ENCODE measurements at regions not wholly inside any gene's neighbourhood (a gene's known extent, or its start where the extent isn't known, plus 50 kb on each side); places are given as distances from the start of the nearest gene placed in this dataset.

- peaks cover 16% of the 10 kb centered on the region for H3K9me3 Mint-ChIP-seq (ENCODE audit: unreplicated experiment)
- DNase-seq (ENCODE audit: extremely low spot score, unreplicated experiment) = no peak
Measured at GRCh38 chr10:131829156-131829930, 71.5 kb upstream of the PPP2R2D start.

GRCh38 chr10:131830446-131831130, 70.2 kb upstream of the PPP2R2D start:
- Mint-ChIP-seq H3K36me3 (ENCODE audit: unreplicated experiment) (no peaks in the 10 kb centered on the region), H3K9me3 (ENCODE audit: unreplicated experiment) (peaks cover 21% of the 10 kb centered on the region), H3K4me1 (ENCODE audit: unreplicated experiment) (no peaks in the 10 kb centered on the region), H3K27me3 (ENCODE audit: unreplicated experiment) (no peaks in the 10 kb centered on the region), H3K27ac (ENCODE audit: unreplicated experiment) (no peak overlapping the region), H3K4me3 (ENCODE audit: unreplicated experiment) (no peak overlapping the region)
- no peak for TF ChIP-seq CTCF (IDR thresholded peaks at IDR 0.05)
- DNase-seq (ENCODE audit: extremely low spot score, unreplicated experiment) = no peak

More at GRCh38 chr10:131829156-131829930, 71.5 kb upstream of the PPP2R2D start:
- TF ChIP-seq CTCF (IDR thresholded peaks at IDR 0.05) = no peak
- Mint-ChIP-seq H3K4me1 (ENCODE audit: unreplicated experiment) (peaks cover 4% of the 10 kb centered on the region), H3K27me3 (ENCODE audit: unreplicated experiment) (peaks cover 2% of the 10 kb centered on the region), H3K4me3 (ENCODE audit: unreplicated experiment) (no peak overlapping the region), H3K36me3 (ENCODE audit: unreplicated experiment) (no peaks in the 10 kb centered on the region), H3K27ac (ENCODE audit: unreplicated experiment) (no peak overlapping the region)

GRCh38 chr10:131831561-131831960, 69.2 kb upstream of the PPP2R2D start:
- H3K9me3 Mint-ChIP-seq (ENCODE audit: unreplicated experiment) = peaks cover 25% of the 10 kb centered on the region
- no peak overlapping the region for H3K27ac Mint-ChIP-seq (ENCODE audit: unreplicated experiment)
- TF ChIP-seq CTCF (IDR thresholded peaks at IDR 0.05) = no peak

GRCh38 chr10:131832056-131832685, 68.6 kb upstream of the PPP2R2D start:
- Mint-ChIP-seq H3K27ac (ENCODE audit: unreplicated experiment) (no peak overlapping the region), H3K9me3 (ENCODE audit: unreplicated experiment) (peaks cover 25% of the 10 kb centered on the region), H3K36me3 (ENCODE audit: unreplicated experiment) (no peaks in the 10 kb centered on the region), H3K4me3 (ENCODE audit: unreplicated experiment) (no peak overlapping the region), H3K4me1 (ENCODE audit: unreplicated experiment) (no peaks in the 10 kb centered on the region), H3K27me3 (ENCODE audit: unreplicated experiment) (no peaks in the 10 kb centered on the region)
- no peak for DNase-seq (ENCODE audit: extremely low spot score, unreplicated experiment)
- TF ChIP-seq CTCF (IDR thresholded peaks at IDR 0.05) = no peak

More at GRCh38 chr10:131831561-131831960, 69.2 kb upstream of the PPP2R2D start:
- Mint-ChIP-seq H3K4me1 (ENCODE audit: unreplicated experiment) (no peaks in the 10 kb centered on the region), H3K27me3 (ENCODE audit: unreplicated experiment) (no peaks in the 10 kb centered on the region), H3K36me3 (ENCODE audit: unreplicated experiment) (no peaks in the 10 kb centered on the region), H3K4me3 (ENCODE audit: unreplicated experiment) (no peak overlapping the region)
- no peak for DNase-seq (ENCODE audit: extremely low spot score, unreplicated experiment)

GRCh38 chr10:131833013-131833412, 67.8 kb upstream of the PPP2R2D start:
- no peak overlapping the region for H3K27ac Mint-ChIP-seq (ENCODE audit: unreplicated experiment)
- no peak overlapping the region for H3K4me3 Mint-ChIP-seq (ENCODE audit: unreplicated experiment)
- no peaks in the 10 kb centered on the region for H3K27me3 Mint-ChIP-seq (ENCODE audit: unreplicated experiment)
- no peak for TF ChIP-seq CTCF (IDR thresholded peaks at IDR 0.05)
- no peaks in the 10 kb centered on the region for H3K4me1 Mint-ChIP-seq (ENCODE audit: unreplicated experiment)
- DNase-seq (ENCODE audit: extremely low spot score, unreplicated experiment) = no peak
- H3K36me3 Mint-ChIP-seq (ENCODE audit: unreplicated experiment) = no peaks in the 10 kb centered on the region
- peaks cover 25% of the 10 kb centered on the region for H3K9me3 Mint-ChIP-seq (ENCODE audit: unreplicated experiment)

Measured in osteocyte (in vitro differentiated cells).